ENCODE measurements at regions not wholly inside any gene's neighbourhood (a gene's known extent, or its start where the extent isn't known, plus 50 kb on each side); places are given as distances from the start of the nearest gene placed in this dataset.

DNA sequence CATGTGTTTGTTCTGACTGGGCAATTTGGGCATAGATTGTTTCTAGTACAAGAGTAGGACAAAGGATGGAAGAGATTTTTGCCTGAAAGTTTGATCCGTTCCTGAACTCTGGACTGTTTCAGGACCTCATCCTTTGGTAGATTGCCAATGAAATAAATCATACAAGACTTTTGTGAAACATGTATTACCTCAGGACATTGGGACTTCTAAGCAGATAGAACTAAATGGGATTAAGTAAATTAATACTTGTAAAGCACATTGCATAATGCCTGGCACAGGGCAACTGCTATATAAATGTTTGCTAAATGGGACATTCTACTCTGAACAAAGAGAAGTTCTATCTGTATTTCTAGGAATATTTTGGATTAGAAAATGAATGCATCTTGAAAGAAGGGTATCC, 164.8 kb upstream of the RPS6KA3 start:
- in situ Hi-C loops (cut with MboI) (no loop called here), intact Hi-C loops (cut with micrococcal nuclease) (loop anchor here (10.0 kb wide), 1 partner anchor 287 kb away; the partner anchor contains the start of gene EIF1AX)
- H3K9me3 ChIP-seq (replicated peaks; ENCODE audit: control insufficient read depth, insufficient read depth, low read depth, low read length) = no peaks in the 10 kb centered on the region
- no peaks in the 10 kb centered on the region for H3K27me3 ChIP-seq (ENCODE audit: control insufficient read depth in 2 of 2, insufficient read depth in 2 of 2, low read length in 2 of 2)
- H3K4me1 ChIP-seq (replicated peaks in 1 of 2; ENCODE audit: control insufficient read depth in 2 of 2, insufficient read depth in 2 of 2, low read length in 2 of 2) = no peaks in the 10 kb centered on the region
- FAIRE-seq = no peak
- no TSS peak for BruUV-seq (replicated peaks)
- no peaks in the 10 kb centered on the region for H4K20me1 ChIP-seq (replicated peaks; ENCODE audit: control insufficient read depth, insufficient read depth, low read length)
- TF ChIP-seq YBX1 (IDR thresholded peaks at IDR 0.05) = no peak
- TF ChIP-seq ZNF384 (IDR thresholded peaks at IDR 0.05; ENCODE audit: low read depth, low read length) = no peak
- no peak for TF ChIP-seq HLTF (IDR thresholded peaks at IDR 0.05)
- TF ChIP-seq MEIS2 (IDR thresholded peaks at IDR 0.05; ENCODE audit: partially characterized antibody) = no peak
- TF ChIP-seq SRSF1 (IDR thresholded peaks at IDR 0.05; ENCODE audit: low read depth, low read length) = no peak
- TF ChIP-seq ERF (CRISPR knock-in tag; IDR thresholded peaks at IDR 0.05) = no peak
- TF ChIP-seq NR4A1 (CRISPR knock-in tag; IDR thresholded peaks at IDR 0.05) = no peak
- TF ChIP-seq NR4A1 (tag; IDR thresholded peaks at IDR 0.05) = no peak
- no peak for TF ChIP-seq ZNF232 (CRISPR knock-in tag; IDR thresholded peaks at IDR 0.05)
- TF ChIP-seq ZNF830 (CRISPR knock-in tag; IDR thresholded peaks at IDR 0.05) = no peak
- no peak for TF ChIP-seq ZNF583 (CRISPR knock-in tag; IDR thresholded peaks at IDR 0.05)
- TF ChIP-seq CSDE1 (IDR thresholded peaks at IDR 0.05) = no peak
- TF ChIP-seq E2F3 (CRISPR knock-in tag; IDR thresholded peaks at IDR 0.05) = no peak
- no peak for TF ChIP-seq SMARCA5 (IDR thresholded peaks at IDR 0.05)
- DNase-seq (ENCODE audit: extremely low read depth in 1 of 4, low spot score in 3 of 4) = no peak
- WGBS (ENCODE audit: insufficient coverage, low coverage, missing lambda C conversion rate) = 14% methylated on average over 1 of the region's 1 CpG
- no peak overlapping the region for H3K4me3 ChIP-seq
- ATAC-seq = no peak
- H3K4me2 ChIP-seq (ENCODE audit: insufficient read depth, low read length) = no peak overlapping the region
- CTCF ChIA-PET (ENCODE audit: low intra/inter-chr PET ratio) = no interaction called here
- no peak overlapping the region for H3K27ac ChIP-seq (ENCODE audit: extremely low read depth, low read depth, low read length)
- H2AFZ ChIP-seq (ENCODE audit: low read depth, low read length) = no peak overlapping the region
- H3K36me3 ChIP-seq (ENCODE audit: control insufficient read depth, insufficient read depth, low read length) = no peaks in the 10 kb centered on the region
- H3K9ac ChIP-seq (ENCODE audit: insufficient read depth in 1 of 2, low read depth in 2 of 2, low read length in 2 of 2) = no peak overlapping the region
- no peaks in the 10 kb centered on the region for H3K9me1 ChIP-seq (ENCODE audit: control insufficient read depth, insufficient read depth, low read length)
- no peaks in the 10 kb centered on the region for H3K79me2 ChIP-seq (ENCODE audit: control insufficient read depth, insufficient read depth, low read length)
- POLR2A ChIA-PET = no interaction called here

All from K562 (cell line).